Activated CD8-positive, alpha-beta memory T cell treated with anti-CD3 and anti-CD28 coated beads, Interleukin-2, amount 50 U/mL, for 4 hours (primary cell): ENCODE measurements at regions not wholly inside any gene's neighbourhood (a gene's known extent, or its start where the extent isn't known, plus 50 kb on each side); places are given as distances from the start of the nearest gene placed in this dataset.

ENCODE experiments used
- DNase-seq: peaks from one replicate; pipeline ENCODE4 v3.0.0-alpha.2; 2020

DNA sequence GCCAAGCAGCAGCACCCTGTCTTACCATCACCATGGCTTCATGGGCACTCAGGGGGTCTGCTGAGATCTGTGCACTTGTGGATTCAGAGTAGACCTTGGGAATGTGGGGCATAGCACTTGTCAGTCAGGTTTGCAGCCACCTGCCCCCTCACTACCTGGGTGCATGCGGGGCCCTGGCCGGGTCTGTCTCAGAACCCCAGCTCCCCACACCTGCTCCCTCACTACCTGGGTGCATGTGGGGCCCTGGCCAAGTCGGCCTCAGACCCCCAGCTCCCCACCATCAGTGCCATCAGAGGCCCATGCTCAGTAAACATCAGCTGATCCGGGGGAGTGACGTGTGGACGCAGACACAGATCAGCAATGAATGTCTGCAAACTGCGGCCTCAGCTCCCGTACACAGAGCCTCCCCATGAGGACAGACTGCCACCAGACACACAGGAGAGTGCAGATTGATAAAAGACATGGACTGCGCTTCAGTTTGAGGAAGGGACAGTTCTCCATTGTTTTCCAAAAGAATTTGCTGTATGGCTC is 205.1 kb downstream of the GLI2 start:
- no peak for DNase-seq

- no peak for DNase-seq
Observed at GRCh38 chr2:120941571-120942120, 206.0 kb downstream of the GLI2 start.

DNA sequence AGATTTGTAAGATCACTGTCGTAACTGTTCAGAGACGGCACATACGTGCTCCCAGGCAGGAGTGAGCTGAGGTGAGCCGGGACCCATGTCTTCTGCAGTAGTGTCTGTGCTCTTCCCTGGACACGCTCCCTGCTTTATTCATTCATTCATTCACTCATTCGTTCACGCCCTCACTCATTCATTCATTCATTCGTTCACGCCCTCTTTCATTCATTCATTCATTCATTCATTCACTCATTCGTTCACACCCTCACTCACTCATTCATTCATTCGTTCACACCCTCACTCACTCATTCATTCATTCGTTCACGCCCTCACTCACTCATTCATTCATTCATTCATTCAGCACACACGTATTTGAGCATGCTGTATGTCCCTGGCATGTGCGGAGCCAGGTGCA is 207.0 kb downstream of the GLI2 start:
- DNase-seq = no peak

GRCh38 chr2:120943403-120944034 is 207.9 kb downstream of the GLI2 start:
- DNase-seq = no peak

GRCh38 chr2:120944575-120944974 is 208.9 kb downstream of the GLI2 start:
- DNase-seq = no peak

- no peak for DNase-seq
Observed at GRCh38 chr2:120945091-120945490, 209.4 kb downstream of the GLI2 start.

DNA sequence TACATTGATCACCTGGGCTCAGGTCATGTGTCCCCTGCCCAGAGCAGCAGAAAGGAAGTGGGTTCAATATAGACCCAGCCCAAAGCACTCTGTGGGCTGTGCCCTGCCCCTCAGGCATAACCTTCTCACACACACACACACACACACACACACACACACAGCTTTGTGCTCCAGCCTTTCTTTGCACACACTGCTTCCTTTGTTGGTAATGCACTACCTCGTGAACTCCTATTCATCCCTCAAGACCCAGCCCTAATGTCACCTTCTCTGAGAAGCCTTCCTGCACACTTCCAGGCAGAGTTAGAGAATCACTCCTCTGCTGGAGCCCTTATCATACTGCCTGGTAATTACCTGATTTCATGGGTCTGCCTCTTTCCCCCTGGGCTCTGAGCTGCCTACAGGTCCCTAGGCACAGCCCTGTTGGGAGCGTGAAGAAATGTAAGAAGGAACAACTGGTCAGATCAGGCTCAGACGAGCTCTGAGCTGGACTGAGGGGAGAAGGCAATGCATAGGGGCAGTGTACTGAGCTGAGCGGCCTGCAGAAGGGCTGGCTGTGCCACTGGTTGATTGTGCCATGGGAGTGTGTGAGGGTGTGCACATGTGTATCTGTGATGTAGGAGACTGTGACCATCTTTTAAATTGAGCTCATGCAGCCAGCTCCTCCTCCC is 210.3 kb downstream of the GLI2 start:
- no peak for DNase-seq

DNA sequence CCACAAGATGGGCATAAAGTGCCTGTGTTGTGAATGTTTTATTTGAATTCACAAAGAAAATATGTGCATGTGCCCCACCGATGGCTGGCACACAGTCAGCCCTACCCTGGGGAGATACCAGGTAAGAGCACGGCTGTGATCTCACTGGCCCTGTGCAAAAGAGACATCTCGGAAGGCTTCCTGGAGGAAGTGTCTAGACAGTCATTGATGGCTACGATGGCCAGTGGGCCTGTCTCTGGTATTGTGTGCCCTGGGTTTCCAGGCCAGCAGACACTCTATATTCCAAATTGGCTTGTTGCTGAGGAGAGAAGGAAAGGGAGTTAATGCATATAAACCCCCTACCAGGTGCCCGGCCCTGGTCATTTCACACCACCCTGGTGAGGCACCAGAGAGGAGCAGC is 211.7 kb downstream of the GLI2 start:
- DNase-seq = no peak

GRCh38 chr2:120947982-120948661 is 212.5 kb downstream of the GLI2 start:
- no peak for DNase-seq

- no peak for DNase-seq
Observed at GRCh38 chr2:120948662-120949011, 213.0 kb downstream of the GLI2 start.

DNA sequence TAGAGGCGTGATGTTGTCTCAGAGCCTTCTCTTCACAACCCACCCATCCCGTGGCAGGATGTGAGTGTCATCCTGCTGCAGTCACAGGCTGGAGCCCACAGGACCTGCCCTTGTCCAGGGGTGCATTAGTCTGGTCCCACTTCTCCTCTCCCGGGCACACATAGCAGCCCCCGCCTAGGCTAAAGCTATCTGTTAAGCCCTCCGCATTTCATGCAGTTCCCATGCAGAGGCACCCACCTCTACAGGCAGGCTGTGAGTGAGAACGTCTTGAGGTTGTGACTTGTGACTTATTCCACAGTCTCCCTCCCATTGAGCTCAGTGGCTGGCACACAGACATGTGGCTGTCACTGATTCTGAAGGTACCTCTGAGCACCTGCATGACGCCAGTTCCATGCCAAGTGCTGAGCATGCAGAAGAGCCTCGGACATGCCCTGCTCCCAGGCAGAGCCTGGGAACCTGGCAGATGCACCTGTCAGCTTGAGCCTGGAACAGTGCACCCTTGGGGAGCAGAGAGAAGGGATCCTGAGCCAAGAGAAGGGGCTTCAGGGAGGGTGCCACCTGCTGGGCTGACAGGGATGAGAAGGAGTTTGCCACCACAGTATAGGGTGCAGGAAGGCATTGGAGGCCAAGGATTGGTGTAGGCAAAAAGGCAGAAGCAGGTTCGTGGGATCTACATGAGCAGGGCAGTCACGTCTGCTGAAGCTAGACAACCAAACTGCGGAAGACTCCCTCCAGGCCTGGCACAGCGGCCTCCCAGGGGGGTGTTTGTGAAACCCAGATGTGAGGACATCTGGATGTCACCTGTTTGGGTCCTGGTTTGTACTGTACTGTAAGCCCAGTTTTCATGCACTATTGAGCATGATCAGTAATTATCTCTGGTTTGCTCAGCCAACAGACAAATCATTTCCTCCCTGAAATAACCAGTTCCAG is 213.6 kb downstream of the GLI2 start:
- no peak for DNase-seq

- DNase-seq = no peak
Observed at GRCh38 chr2:120949957-120950590, 214.4 kb downstream of the GLI2 start.

DNA sequence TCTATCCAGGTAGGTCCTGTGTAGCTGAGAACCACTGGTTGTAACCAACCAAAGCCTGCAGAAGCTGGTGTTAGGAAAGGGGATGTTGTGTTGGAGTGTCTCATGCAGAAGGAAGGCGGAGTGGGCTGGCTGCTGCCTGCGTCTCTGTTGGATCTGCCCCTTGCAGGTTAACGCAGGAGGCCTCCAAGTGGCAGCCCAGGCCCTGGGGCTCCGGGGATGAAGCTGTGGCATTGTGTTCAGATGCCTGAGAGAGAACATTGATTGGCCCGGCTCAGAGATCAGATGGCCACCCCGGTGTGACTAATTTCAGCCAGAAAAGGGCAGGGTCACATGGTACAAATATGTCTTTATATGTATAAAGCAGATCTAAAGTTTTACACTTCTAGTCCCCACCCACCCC is 216.0 kb downstream of the GLI2 start:
- no peak for DNase-seq

GRCh38 chr2:120952318-120952717 is 216.7 kb downstream of the GLI2 start:
- no peak for DNase-seq

DNA sequence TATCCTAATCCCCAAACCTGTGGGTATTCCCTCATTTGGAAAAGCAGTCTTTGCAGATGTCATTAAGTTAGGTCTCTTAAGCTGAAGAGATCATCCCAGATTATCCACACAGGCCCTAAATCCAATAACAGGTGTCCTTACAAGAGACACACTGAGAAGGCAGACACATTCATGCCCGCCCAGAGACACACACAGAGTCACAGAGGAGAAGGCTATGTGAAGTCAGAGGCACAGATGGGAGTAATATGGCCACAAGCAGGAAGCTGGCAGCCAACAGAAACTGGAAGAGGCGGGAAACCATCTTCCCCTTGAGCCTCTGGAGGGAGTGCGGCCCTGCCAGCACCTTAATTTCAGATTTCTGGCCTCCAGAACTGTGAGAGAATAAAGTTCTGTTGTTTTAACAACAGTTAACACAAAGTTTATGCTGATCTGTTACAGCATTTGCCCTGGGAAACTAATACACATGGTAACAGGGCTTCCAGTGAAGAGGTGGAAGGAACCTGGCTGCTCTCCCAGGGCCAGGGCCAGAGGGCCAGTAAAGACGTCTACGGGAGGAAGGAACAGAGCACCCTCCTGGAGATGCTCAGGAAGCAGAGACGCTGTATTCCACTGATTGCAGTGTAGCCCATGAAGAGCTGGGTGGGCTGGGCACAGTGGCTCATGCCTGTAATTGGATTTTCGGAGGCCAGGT is 217.5 kb downstream of the GLI2 start:
- DNase-seq = no peak

- no peak for DNase-seq
Observed at GRCh38 chr2:120953843-120954584, 218.3 kb downstream of the GLI2 start.

- DNase-seq = no peak
Observed at GRCh38 chr2:120954939-120955338, 219.3 kb downstream of the GLI2 start.

DNA sequence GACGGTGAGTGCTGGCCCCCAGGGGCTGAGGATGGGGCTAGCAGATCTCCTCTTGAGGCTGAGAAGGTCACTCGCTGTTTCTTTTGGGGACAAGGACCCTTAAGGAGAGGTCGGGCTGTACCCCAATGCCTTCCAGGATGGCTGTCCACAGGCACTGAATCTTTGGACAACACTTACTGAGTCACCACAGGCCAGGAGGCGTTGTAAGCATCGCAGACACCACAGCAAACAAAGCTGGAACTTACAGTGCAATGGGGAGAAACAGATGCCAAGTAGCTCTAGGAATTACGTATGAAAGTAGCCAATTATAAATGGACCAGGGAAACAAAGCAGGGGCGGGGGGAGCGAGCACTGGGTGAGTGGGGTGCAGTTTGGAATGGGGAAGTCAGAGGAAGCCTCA is 219.8 kb downstream of the GLI2 start:
- no peak for DNase-seq

DNA sequence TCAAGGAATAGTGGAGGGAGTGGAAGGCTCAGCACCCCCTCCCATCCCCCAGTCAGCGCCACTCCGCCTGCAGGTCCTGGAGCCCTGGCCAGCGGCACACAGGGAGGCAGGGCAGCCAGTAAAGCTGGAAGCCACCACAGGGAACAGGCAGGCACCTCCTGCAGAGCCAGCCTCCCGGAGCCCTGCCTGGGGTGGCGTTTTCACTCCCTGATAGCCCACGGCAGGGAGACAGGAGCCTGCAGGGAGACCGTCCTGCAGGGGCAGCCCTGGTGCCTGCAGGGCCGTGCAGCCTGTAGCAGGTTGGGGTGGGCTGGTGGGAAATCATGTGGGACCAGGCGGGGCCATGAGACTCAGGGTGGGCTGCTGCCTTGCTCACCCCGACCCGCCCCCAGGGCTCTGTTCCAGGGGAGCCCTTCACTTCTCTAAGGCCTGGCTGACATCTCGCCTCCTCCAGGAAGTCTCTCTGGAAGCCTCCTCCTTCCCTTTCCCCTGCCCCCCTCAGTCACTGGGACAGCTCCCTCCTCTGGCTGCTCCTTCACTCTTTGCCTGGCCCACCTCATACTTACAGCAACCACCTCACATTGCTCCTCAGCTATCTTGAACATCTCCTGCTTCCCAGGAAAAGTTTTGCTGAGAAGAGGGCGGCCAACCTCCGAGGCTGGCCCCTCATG is 221.0 kb downstream of the GLI2 start:
- no peak for DNase-seq

DNA sequence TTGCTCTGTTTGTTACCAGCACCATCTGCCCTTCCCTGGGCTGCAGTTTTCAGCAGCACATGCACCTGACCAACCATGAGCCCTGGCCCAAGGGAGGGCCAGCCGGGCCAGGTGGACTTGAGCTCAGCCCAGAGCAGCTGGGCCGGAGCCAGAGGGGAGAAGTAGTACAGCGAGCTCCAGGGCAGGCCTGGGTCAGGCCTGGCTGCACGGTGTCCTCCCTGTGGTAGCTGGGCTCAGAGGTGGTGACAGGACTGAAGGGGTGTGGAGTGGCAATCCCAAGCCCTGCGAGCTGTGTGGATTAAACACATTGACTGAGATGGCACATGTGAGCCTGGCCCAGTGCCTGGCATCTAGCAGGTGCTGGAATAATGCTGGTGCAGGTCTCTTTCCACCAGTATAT is 222.2 kb downstream of the GLI2 start:
- no peak for DNase-seq
